Gastrocnemius medialis (tissue), 4 donors: ENCODE measurements at regions not wholly inside any gene's neighbourhood (a gene's known extent, or its start where the extent isn't known, plus 50 kb on each side); places are given as distances from the start of the nearest gene placed in this dataset.

ENCODE experiments used
- CTCF ChIP-seq, 5 experiments: fragments of 450-650 bp in 3 of 5; fragments of 200-600 bp in 2 of 5; sonication (generic) in 2 of 5; IDR thresholded peaks in 4 of 5; conservative IDR thresholded peaks in 1 of 5; 1 replicate in 4 of 5; 2 replicates in 1 of 5; pipeline ENCODE4 v1.5.1; 2016 to 2019; ENCODE audit warnings: antibody characterized with exemption in 5 of 5, mild to moderate bottlenecking in 3 of 5, moderate library complexity in 3 of 5
- POLR2A ChIP-seq, 2 donors: fragments of 450-650 bp; IDR thresholded peaks; one replicate each; pipeline ENCODE4 v1.6.1; 2017; ENCODE audit warnings: antibody characterized with exemption in 2 of 2, mild to moderate bottlenecking in 2 of 2, moderate library complexity in 2 of 2

GRCh38 chr10:62985807-62986600 lies 147.1 kb upstream of the NRBF2 start:
- TF ChIP-seq POLR2A (IDR thresholded peaks at IDR 0.05) (no peak), CTCF (IDR thresholded peaks at IDR 0.05 in 4 of 5, conservative IDR thresholded peaks at IDR 0.05 in 1 of 5) (no peak)
